ENCODE measurements at regions not wholly inside any gene's neighbourhood (a gene's known extent, or its start where the extent isn't known, plus 50 kb on each side); places are given as distances from the start of the nearest gene placed in this dataset.

- Histone ChIP-seq H3K9me3 (ENCODE audit: control insufficient read depth in 1 of 2, insufficient read depth in 1 of 2, low read depth in 1 of 2, low read length in 2 of 2) (no peaks in the 10 kb centered on the region; a peak in 1 of 4 replicates), H3K9me2 (ENCODE audit: insufficient read depth) (no peaks in the 10 kb centered on the region), H3K4me3 (replicated peaks in 1 of 2; ENCODE audit: low read depth in 1 of 2, low read length in 2 of 2) (no peak overlapping the region), H3K79me2 (ENCODE audit: insufficient read depth, low read length) (no peaks in the 10 kb centered on the region), H3K9ac (ENCODE audit: low read length) (no peak overlapping the region), H2AFZ (ENCODE audit: low read depth, low read length, poor library complexity, severe bottlenecking) (no peak overlapping the region), H3K27me3 (ENCODE audit: insufficient read depth, low read length) (no peaks in the 10 kb centered on the region), H4K20me1 (ENCODE audit: insufficient read depth) (no peaks in the 10 kb centered on the region), H3K4me1 (ENCODE audit: control insufficient read depth in 1 of 2, insufficient read depth in 2 of 2, low read length in 2 of 2) (no peaks in the 10 kb centered on the region), H3K36me3 (ENCODE audit: control insufficient read depth in 1 of 2, insufficient read depth in 2 of 2, low read length in 2 of 2) (no peaks in the 10 kb centered on the region), H3K27ac (ENCODE audit: low read depth, low read length) (no peak overlapping the region), H3K4me2 (ENCODE audit: low read length) (no peak overlapping the region)
- ChIA-PET RAD21 (ENCODE audit: low non-redundant PET in 1 of 2, low total read pairs in 2 of 2, uncharacterized antibody in 2 of 2, unreplicated experiment in 2 of 2) (no interaction called here), CTCF (no interaction called here), POLR2A (no interaction called here)
- TF ChIP-seq SIN3A (IDR thresholded peaks at IDR 0.05; ENCODE audit: low read depth) (no peak), ELF1 (IDR thresholded peaks at IDR 0.05; ENCODE audit: borderline replicate concordance, low read depth) (no peak), EGR1 (IDR thresholded peaks at IDR 0.05; ENCODE audit: low read depth) (no peak), TCF7L2 (IDR thresholded peaks at IDR 0.05; ENCODE audit: borderline replicate concordance, extremely low read depth, insufficient read depth, insufficient read length) (no peak), POLR2AphosphoS5 (IDR thresholded peaks at IDR 0.05; ENCODE audit: low read depth, low read length) (no peak), REST (IDR thresholded peaks at IDR 0.05; ENCODE audit: low read depth) (no peak), SP1 (IDR thresholded peaks at IDR 0.05; ENCODE audit: low read depth) (no peak), EZH2 (IDR thresholded peaks at IDR 0.05) (no peak), FOSL1 (IDR thresholded peaks at IDR 0.05; ENCODE audit: low read depth) (no peak), RAD21 (IDR thresholded peaks at IDR 0.05; ENCODE audit: low read depth) (no peak), CBX3 (IDR thresholded peaks at IDR 0.05; ENCODE audit: low read depth) (no peak), YY1 (IDR thresholded peaks at IDR 0.05; ENCODE audit: extremely low read depth, insufficient replicate concordance, low read depth, low read length) (no peak), MAX (IDR thresholded peaks at IDR 0.05) (no peak), JUND (IDR thresholded peaks at IDR 0.05) (no peak)
- BruUV-seq (replicated peaks) = no TSS peak
- intact Hi-C loops (cut with micrococcal nuclease) = no loop called here
- ATAC-seq (no peak), DNase-seq (ENCODE audit: low read depth, low spot score) (no peak)
These were observed 672.4 kb upstream of the MIR17HG start for GRCh38 chr13:90675129-90675528.

Measured in HCT116 (cell line).